Fibroblast of pulmonary artery (primary cell): ENCODE measurements at regions not wholly inside any gene's neighbourhood (a gene's known extent, or its start where the extent isn't known, plus 50 kb on each side); places are given as distances from the start of the nearest gene placed in this dataset.
A peak's percentile ranks its signal among the peaks of the same experiment; 100 is the strongest.
"Not testable (repeated sequence)": the region's sequence is repeated elsewhere in the genome, so short reads cannot be mapped to it uniquely, and the experiment has no call there.

ENCODE experiments used
- DNase-seq: peaks from one replicate; pipeline ENCODE4 v3.0.0-alpha.2; 2010; ENCODE audit warnings: low read depth
- H3K4me3 ChIP-seq: replicated peaks from 2 replicates; pipeline ENCODE4 v1.5.1; 2011; ENCODE audit warnings: low read depth, mild to moderate bottlenecking, control low read depth, low read length, moderate library complexity
- CTCF ChIP-seq: IDR thresholded peaks from 2 replicates; pipeline ENCODE4 v1.5.1; 2011; ENCODE audit warnings: mild to moderate bottlenecking, control low read depth, low read length, inconsistent platforms; ENCODE audit errors: missing control alignments

- H3K4me3 ChIP-seq: no peak overlapping the region
- DNase-seq: no peak
- TF ChIP-seq CTCF: no peak
Measured at GRCh38 chr5:103867857-103868598, 305.4 kb upstream of the NUDT12 start.

- DNase-seq: no peak
- H3K4me3 ChIP-seq: no peak overlapping the region
- no peak for TF ChIP-seq CTCF
Measured at GRCh38 chr5:103866169-103866568, 303.6 kb upstream of the NUDT12 start.

DNA sequence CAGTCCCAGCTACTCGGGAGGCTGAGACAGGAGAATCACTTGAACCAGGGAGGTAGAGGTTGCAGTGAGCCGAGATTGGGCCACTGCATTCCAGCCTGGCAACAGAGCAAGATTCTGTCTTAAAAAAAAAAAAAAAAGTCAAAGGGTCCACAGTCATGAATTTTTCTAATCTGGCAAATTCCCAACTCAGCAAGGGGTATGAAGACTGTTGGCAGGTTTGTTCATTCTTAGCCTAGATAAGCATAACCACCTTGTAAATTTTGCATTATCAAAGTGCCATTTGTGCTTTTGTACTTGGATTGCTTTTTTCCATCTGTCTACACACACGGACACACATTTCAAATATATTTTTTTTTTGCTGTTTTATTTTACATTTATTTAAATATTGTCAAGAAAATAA, 299.8 kb upstream of the NUDT12 start:
- no peak overlapping the region for H3K4me3 ChIP-seq
- no peak for DNase-seq
- no peak for TF ChIP-seq CTCF

- H3K4me3 ChIP-seq: no peak overlapping the region
- no peak for DNase-seq
- TF ChIP-seq CTCF: no peak
Measured at GRCh38 chr5:103860327-103860726, 297.7 kb upstream of the NUDT12 start.

GRCh38 chr5:103858367-103858766, 295.8 kb upstream of the NUDT12 start:
- not testable (repeated sequence) for DNase-seq, H3K4me3 ChIP-seq

DNA sequence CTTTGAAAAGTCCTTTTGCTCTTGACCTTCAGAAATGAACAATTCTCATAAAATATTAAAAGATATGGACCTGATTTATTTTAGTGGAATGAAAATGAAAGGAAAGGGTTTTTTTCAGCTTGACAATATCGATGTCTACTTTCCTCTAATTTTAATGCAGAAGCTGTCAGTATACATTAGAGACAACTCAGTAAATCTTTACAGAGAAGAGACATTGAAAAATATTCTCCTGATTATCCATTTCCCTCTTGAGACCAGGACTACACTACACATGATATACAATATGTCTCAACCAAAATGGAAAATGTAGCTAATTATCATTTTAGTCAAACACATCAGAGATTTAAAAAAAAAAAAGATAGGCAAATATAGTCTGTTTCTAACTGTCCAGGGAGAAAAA, 288.5 kb upstream of the NUDT12 start:
- DNase-seq: no peak
- H3K4me3 ChIP-seq: no peak overlapping the region
- TF ChIP-seq CTCF: no peak

DNA sequence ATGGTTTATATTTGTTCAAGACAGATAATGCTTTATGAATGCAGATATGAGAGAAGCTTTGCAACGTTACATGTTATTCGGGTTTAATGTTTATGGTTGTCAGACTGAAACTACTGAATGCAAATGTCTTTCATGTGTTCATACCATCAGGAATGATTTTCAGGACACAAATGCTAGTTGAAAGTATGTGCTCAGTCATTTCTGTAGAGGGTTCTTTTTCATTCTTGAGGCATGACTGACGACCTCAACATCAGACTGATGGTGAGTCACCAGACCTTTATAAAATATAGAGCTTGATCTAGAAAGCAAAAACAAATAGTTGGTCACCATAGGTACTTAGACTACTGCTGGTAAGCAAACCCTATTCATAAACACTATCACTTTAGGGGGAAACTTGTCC, 287.3 kb upstream of the NUDT12 start:
- TF ChIP-seq CTCF: no peak
- DNase-seq: peak; percentile 56
- H3K4me3 ChIP-seq: no peak overlapping the region
